KBM-7 (cell line): ENCODE measurements at regions not wholly inside any gene's neighbourhood (a gene's known extent, or its start where the extent isn't known, plus 50 kb on each side); places are given as distances from the start of the nearest gene placed in this dataset.
"Not testable (repeated sequence)": the region's sequence is repeated elsewhere in the genome, so short reads cannot be mapped to it uniquely, and the experiment has no call there.

Experiments
- DNase-seq: peaks from one replicate; pipeline ENCODE4 v3.0.0-alpha.2; 2015
- in situ Hi-C: fragments of 300-500 bp; cut with MboI; formaldehyde crosslinking; loops from 2 replicates; pipeline ENCODE4 v1.14.3; 2020; ENCODE audit warnings: low sequenced_read_pairs, low pct_unique_long_range_greater_than_20kb, mixed read lengths

DNA sequence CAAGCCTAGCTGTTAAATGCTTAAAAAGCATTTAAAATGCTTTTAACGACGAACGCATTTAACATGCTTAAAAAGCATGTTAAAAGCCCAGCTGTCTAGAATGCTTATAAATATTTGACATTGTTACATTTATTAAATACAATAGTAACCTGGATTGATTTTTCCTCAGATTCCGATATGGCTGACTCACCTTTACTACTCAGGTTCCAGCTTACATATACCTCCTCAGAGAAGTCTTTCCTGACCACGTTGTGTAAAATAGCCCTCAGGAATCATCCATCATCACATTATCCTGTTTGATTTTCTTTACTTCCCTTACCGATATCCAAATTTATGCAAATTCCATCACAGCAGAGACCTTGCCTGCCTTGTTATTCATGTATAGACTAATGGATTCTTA is 51.4 kb downstream of the SLC41A2 start:
- DNase-seq: no peak
- in situ Hi-C loops: no loop called here

DNA sequence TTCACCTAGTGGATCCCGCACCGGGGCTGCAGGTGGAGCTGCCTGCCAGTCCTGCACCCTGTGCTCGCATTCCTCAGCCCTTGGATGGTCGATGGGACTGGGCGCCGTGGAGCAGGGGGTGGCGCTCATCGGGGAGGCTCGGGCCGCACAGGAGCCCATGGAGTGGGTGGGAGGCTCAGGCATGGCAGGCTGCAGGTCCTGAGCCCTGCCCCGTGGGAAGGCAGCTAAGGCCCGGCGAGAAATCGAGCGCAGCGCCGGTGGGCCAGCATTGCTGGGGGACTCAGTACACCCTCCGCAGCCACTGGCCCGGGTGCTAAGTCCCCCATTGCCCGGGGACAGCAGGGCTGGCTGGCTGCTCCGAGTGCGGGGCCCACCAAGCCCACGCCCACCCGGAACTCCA is 52.6 kb downstream of the SLC41A2 start:
- in situ Hi-C loops: not testable (repeated sequence)

DNA sequence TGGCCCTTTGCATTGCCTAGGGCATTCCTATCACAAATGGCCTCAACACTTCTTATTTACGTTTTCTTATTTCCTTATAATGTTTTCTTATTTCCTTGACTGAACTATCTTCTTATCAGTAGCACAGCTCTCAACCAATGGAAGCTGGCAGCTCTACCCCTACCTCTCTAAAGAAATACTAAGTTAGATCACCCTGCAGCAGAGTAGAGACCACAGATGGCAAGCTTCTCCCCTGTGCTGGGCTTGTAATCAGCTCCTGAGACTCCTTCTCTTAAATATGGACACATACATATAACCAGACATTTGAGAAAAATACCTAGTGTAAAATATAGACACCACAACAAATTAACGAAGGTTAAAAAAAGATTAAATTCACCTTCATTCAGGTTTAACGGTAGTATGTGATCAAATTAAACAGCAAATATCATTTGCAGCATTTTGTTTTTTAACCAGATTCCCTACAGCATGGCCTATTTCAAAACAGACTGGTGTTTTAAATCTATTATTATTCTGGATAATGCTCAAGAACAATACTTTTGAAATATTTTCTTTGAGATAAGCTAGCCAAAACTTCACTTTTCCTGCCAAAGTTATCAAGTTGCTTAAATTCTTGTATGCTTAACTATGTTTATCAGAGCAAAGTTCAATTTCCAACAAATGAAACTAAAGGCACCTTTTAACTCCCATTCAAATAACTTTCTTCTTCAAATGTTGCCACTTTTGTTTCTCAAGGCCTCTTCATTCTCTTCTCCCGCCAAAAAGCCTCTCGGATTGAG is 54.3 kb downstream of the SLC41A2 start:
- DNase-seq: no peak
- in situ Hi-C loops: no loop called here

More for the DNA sequence above, 52.6 kb downstream of the SLC41A2 start:
- not testable (repeated sequence) for DNase-seq

DNA sequence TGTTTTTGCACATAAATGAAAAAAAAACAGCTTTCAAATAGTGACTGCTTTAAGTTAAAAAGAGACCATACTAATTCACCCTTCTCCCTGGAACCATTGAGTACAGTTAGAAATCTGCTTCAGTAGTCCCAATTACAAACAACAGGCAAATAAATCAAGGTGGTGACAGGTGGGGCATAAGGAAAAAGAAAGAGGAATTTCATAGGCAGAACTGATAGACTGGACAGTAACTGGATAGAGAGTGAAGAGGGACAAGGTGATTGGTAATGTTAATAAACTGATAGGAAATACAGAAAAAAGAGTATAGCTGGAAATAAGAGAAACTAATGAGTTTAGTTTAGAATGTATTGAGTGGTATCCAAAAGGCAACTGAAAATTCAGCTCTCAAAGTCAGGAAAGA is 56.0 kb downstream of the SLC41A2 start:
- DNase-seq: no peak
- in situ Hi-C loops: no loop called here

DNA sequence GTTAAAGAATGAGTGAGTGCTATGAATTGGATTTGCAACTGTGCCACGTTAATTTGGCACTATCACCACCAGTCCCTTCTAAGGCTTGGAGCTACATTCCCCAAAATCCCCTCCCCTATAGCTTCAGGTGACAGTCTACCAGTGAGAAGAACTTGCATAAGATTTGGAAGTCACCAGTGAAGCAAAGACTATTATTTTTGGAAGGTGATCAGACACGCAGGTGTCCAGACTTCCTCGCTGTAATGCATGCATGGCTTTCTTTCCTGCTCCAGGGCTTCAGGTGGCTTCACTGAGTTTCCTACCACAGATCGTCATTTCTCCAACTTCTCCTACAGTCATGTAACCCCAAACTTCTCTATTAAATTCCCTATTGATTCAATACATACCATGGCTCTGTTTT is 61.4 kb downstream of the SLC41A2 start:
- in situ Hi-C loops: no loop called here
- DNase-seq: no peak

DNA sequence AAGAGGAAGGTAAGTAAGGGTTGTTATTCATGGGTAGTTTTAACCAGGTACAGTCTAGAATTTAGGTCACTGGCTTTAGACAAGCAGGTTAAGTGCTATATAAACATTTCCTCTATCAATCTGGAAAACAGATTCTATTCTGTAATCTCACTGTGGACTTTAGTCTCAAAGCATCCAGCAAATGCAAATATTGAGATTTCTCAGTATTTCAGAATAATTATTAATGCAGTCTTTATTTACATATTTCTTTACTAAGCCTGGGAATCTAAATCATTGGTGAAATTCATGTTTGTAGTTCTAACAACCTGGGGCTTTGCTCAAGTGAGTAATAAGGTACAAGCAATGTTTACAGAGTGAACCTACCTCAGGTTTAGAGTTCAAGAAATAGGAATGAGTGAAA is 61.9 kb downstream of the SLC41A2 start:
- in situ Hi-C loops: no loop called here
- no peak for DNase-seq

DNA sequence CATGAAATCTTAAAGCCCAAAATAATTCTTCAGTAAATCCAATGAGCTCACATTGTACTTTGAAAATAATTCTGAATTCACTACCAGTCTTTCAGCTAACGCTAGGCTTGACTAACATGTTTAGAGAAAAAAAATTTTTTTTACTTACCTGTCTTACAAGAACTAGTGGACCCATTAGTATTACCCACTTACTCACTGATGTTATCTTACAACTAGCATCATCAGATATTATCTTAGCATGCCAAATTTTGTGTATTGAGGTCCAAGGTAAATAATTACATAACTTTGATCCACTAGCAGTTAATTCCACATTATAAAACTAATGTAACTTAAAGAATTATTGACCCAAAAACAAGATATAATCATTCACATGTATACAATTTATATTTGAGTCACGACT is 62.7 kb downstream of the SLC41A2 start:
- no peak for DNase-seq

DNA sequence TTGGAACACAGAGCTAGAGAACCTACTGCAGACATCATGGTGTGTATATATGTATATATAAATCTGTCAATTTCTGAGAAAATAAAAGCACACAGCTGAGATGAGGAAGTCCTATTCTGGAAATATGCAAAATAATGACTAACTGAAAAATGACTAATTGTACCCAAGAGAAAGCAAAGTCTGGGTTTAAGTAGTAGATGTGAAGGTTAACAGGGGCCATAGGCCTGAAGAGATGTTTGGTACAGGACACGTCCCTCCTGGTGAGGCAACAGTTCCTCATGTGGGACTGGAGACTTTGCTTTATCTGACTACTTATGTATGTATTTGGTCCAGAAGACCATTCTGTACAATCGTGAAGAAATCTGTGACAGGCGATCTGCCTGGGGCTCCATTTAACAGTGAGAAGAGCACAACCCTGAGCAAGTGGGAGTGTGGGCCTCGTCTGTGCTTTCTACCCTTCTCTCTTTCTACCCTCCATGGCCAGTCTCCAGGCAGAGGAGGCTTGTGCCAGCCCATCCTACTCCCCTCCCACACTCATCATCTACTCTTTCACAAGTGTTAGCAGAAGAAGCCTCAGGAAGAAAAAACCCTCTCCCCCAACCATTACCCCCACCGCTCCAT is 67.5 kb downstream of the SLC41A2 start:
- no peak for DNase-seq
- in situ Hi-C loops: no loop called here

More for the DNA sequence above, 62.7 kb downstream of the SLC41A2 start:
- in situ Hi-C loops: no loop called here

DNA sequence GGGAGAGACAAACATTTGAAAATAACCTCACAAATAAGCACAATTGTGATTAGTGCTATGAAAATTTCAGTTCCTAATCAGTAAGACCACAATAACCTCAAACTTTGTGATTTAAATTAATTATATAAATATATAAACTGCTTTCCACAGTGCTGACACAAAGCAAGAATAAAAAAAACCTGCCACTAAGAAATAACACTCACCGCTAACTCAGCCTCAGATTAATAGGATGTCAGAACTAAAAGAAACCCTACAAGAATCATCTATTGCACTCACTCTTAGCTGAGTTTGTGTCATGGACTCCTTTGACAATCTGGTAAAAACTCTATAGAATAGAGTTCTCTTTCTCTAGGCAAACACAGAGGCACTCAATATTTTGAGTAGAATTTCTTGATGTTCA is 68.4 kb downstream of the SLC41A2 start:
- in situ Hi-C loops: no loop called here
- no peak for DNase-seq

DNA sequence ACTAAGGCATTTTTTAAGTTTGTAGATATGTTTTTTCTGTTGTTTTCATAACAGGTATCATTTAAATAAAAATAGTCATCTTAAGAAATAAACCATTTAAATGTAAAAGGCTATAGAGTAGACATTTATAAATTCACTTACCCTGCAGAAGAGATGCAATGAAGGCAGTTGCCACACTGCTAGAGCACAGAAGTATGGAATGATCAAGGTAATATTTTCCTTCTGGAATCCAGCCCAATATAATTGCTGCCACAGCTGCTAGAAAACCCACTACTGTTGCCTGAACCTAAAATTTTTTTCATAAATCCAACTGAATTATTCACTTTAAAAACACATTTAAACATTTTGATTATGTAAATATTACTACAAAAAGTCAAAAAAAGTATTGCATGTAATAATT is 69.2 kb downstream of the SLC41A2 start:
- in situ Hi-C loops: no loop called here
- no peak for DNase-seq

DNA sequence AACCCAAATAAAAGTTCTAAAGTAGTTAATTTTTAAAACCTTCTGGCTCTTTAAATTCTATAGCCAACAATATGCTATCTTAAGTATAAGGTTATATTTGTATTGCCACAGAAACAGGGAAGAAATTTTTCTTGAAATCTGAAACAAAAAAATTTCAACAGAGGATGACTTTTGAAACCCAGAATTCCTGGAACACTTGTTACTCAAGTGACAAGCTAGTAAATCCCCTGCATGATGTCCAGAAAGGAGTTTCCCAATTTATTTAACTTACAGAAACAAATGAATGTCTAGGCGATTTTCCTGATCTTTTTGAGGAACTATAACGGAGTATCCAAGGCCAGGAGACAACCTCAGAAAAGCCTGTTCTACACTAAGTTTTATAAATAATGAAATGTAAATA is 69.6 kb downstream of the SLC41A2 start:
- in situ Hi-C loops: no loop called here
- DNase-seq: no peak

DNA sequence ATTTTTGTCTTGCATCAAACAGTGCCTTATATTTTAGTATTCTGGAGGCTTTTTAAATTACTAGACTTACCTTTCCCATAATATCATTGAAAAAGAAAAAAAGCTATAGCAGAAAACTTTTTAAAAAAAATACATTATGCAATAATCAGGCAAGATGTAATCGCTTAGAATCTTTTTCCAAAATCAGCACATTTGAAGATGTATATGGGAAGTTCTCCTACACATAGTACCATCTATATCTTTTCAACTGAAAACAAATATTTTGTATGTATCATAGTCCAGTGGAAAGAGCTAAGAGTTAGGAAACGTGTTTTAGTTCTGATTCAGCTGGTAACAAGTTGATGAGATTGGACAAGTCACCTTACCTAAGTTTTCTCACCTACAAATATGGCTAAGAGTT is 70.6 kb downstream of the SLC41A2 start:
- in situ Hi-C loops: no loop called here
- no peak for DNase-seq

DNA sequence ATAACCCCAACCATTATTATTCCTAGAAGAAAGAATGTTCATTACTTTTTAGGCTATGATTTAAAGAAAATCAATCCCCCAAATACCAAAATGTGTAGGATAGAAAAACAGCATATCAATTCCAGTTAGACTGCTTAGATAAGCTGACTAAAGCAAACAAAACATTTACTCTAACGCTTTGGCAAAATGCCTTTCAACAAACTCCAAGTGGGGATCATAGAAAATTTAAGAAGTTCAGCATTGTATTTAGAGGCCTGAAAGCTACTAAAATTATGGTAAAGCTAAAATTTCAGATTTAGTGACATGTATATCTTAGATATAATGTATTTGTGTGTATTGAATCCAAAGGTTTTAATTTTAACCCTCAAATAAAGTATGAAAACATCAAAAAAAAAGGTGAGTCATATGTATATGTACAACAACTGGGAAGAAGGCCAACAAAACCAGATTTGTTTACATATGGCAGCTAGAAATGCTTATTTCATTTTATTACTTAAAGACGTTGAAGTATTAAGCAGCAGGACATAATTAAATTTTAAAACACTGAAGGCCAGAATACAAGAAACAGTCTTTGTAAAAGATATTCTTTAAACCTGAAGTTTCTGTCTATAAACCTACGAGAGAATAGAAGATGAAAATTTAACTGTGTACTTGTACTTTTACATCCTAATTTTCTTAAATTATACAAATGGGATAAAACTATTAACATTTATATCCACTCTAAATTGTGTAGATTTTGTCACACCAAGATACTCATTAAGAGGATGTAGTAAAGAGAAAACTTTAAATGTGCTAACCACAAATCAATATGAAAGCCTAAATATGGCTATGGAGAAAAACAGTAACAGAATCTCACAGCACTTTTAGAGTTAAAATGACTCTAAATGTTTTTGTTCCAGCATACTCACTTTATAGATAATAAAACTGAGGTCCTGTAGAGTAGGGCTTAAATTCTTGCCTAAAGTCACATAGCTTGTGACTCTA is 71.4 kb downstream of the SLC41A2 start:
- DNase-seq: no peak
- in situ Hi-C loops: no loop called here

DNA sequence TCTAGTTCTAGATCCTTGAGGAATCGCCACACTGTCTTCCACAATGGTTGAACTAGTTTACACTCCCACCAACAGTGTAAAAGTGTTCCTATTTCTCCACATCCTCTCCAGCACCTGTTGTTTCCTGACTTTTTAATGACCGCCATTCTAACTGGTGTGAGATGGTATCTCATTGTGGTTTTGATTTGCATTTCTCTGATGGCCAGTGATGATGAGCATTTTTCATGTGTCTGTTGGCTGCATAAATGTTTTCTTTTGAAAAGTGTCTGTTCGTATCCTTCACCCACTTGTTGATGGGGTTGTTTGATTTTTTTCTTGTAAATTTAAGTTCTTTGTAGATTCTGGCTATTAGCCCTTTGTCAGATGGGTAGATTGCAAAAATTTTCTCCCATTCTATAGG is 79.2 kb downstream of the SLC41A2 start:
- DNase-seq, in situ Hi-C loops: not testable (repeated sequence)

DNA sequence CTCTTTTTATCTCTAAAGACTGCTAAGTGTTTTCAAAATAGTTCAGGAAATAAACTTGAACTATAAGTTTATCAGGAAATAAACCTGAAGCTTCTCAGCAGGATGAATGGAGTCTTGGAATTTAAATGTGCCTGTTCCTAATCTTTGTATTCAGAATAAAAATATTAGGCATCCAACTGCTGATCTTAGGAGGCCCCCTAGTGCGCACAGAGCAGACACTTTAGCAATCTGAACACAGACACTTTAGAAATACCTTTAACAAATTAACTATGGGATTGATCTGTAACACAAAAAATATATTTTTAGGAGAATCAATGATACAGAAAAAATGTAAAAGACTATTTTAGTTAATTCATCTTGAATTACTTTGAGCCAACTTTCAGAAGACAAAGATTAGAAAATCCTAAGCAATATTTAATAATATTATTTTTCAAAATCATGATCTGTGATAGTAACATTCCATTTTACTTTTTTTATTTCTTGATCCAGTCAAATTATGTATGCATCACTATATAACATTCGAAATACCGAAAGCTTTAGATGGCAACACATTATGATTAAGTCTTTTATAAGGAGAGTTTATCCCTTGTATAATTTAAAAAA is 80.9 kb downstream of the SLC41A2 start:
- in situ Hi-C loops: no loop called here
- DNase-seq: peak; percentile 32

DNA sequence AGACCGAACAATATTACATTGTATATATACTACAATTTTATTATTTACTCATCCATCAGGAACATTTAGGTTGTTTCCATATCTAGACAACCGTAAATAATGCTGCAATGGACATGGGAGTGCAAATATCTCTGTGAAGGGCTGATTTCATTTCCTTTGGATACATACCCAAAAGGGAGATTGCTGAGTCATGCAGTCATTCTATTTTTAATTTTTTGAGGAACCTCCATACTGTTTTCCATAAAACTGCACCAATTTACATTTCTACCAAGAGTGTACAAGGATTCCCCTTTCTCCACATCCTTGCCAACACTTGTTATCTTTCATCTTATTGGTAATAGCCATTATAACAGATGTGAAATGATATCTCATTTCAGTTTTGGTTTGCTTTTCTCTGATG is 84.7 kb downstream of the SLC41A2 start:
- in situ Hi-C loops: no loop called here

DNA sequence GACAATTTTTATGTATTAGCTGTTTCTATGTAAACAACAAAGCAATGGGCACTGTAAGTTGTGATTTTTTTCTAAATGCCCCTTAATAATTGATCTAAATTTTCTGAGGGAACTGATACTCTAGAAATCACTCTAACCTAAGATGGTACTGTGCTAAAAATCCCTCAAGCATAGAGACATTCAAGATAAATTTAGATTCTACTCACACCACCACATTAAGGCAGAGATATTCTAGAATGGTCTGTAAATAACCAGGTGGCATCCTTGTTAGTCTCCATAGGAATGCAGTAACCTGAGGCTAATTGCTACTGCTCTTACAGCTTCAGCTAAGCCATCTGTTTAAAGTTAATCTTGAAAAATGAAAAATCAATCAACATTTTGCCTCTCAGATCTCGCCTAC is 87.3 kb downstream of the SLC41A2 start:
- in situ Hi-C loops: no loop called here

More for the DNA sequence above, 84.7 kb downstream of the SLC41A2 start:
- DNase-seq: peak; percentile 18

DNA sequence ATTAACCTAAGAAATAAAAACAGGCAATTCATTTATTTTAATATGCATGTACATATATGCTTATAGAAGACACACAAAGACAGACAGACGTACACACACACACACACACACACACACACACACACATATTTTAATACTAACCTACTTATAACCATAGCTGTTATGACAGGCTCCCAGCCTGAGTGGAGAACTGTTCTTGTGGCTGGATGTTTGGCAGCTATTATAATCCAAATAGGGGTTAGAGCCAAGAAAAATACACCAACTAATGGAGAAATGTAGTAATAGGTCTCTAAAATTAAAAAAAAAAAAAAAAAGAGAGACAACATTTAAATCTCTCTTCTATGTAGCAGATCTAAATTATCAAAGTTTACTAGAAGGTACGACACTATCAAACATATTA is 91.8 kb downstream of the SLC41A2 start:
- in situ Hi-C loops: no loop called here
- DNase-seq: no peak

More for the DNA sequence above, 87.3 kb downstream of the SLC41A2 start:
- DNase-seq: no peak

DNA sequence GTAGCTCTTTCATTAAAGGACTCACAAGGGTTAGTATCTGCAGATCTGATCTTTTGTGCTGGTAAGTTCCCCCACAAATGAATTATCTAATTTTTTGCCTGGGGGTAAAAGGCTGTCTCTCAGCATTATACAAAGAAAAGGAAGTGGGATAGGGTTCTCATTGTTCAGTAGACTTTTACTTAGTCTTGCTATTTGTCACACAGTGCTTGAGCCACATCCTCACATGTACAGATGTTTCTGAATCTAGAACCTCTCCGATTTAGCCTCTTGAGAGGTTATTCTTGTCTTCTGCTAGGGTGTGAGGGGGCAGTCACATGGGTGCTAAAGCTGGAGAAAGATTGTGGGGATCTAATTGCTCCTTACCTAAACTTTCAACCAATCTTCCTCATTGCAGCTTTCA is 93.0 kb downstream of the SLC41A2 start:
- in situ Hi-C loops: no loop called here
- DNase-seq: peak; percentile 21
